HEK293 (cell line): ENCODE measurements at regions not wholly inside any gene's neighbourhood (a gene's known extent, or its start where the extent isn't known, plus 50 kb on each side); places are given as distances from the start of the nearest gene placed in this dataset.

Source experiments
- CTCF ChIA-PET: fragments of 350-600 bp; formaldehyde crosslinking; extraction: SDS; loops from one replicate; lab custom pipeline; 2021; ENCODE audit warnings: antibody characterized with exemption; lab: Yijun Ruan, JAX
- POLR2A ChIA-PET: fragments of 300-600 bp; formaldehyde crosslinking; extraction: SDS; loops from one replicate; lab custom pipeline; 2020; ENCODE audit warnings: antibody characterized with exemption, inconsistent platforms; lab: Yijun Ruan, JAX
- H3K27ac ChIP-seq: fragments of 200-500 bp; sonication (Bioruptor generic); 2 replicates; pipeline ENCODE4 v1.5.1; 2014; ENCODE audit warnings: low read depth, low read length, control low read depth, inconsistent platforms; ENCODE audit errors: extremely low read depth
- H3K36me3 ChIP-seq, 2 experiments: fragments of 200-500 bp in 1 of 2; sonication (Bioruptor generic) in 1 of 2; 1 replicate in 1 of 2; 2 replicates in 1 of 2; pipeline ENCODE4 v1.5.1; 2014 to 2017; ENCODE audit warnings: inconsistent platforms in 2 of 2, low read length in 2 of 2; ENCODE audit not compliant: control insufficient read depth in 2 of 2, insufficient read depth in 1 of 2
- H3K4me1 ChIP-seq: fragments of 200-500 bp; sonication (Bioruptor generic); 2 replicates; pipeline ENCODE4 v1.5.1; 2014; ENCODE audit warnings: mild to moderate bottlenecking, low read length, inconsistent platforms; ENCODE audit not compliant: control insufficient read depth, insufficient read depth
- H3K4me3 ChIP-seq: 2 replicates; pipeline ENCODE4 v1.5.1; 2011; ENCODE audit warnings: low read depth, mild to moderate bottlenecking, control low read depth, low read length, moderate library complexity
- H3K9me3 ChIP-seq: fragments of 200-500 bp; sonication (Bioruptor generic); 2 replicates; pipeline ENCODE4 v1.5.1; 2014; ENCODE audit warnings: low read depth, low read length, inconsistent platforms; ENCODE audit not compliant: control insufficient read depth, insufficient read depth
- EGR2 ChIP-seq: fragments of 450-650 bp; formaldehyde crosslinking; IDR thresholded peaks from 2 replicates; pipeline ENCODE4 v1.5.1; 2016; ENCODE audit warnings: low read depth, missing biosample characterization, missing genetic modification characterization
- ZBTB48 ChIP-seq: fragments of 450-650 bp; formaldehyde crosslinking; IDR thresholded peaks from 2 replicates; pipeline ENCODE4 v1.5.1; 2016; ENCODE audit warnings: missing biosample characterization, missing genetic modification characterization
- ZEB2 ChIP-seq: fragments of 450-650 bp; formaldehyde crosslinking; IDR thresholded peaks from 2 replicates; pipeline ENCODE4 v1.5.1; 2016; ENCODE audit warnings: missing biosample characterization, missing genetic modification characterization
- ZFP69B ChIP-seq: fragments of 450-650 bp; formaldehyde crosslinking; IDR thresholded peaks from 2 replicates; pipeline ENCODE4 v1.5.1; 2016; ENCODE audit warnings: missing biosample characterization, missing genetic modification characterization
- ZNF133 ChIP-seq: fragments of 450-650 bp; formaldehyde crosslinking; IDR thresholded peaks from 2 replicates; pipeline ENCODE4 v1.5.1; 2016; ENCODE audit warnings: missing biosample characterization, missing genetic modification characterization
- ZNF169 ChIP-seq: fragments of 450-650 bp; formaldehyde crosslinking; IDR thresholded peaks from 2 replicates; pipeline ENCODE4 v1.5.1; 2016; ENCODE audit warnings: missing biosample characterization, missing genetic modification characterization
- ZNF202 ChIP-seq: fragments of 450-650 bp; formaldehyde crosslinking; IDR thresholded peaks from 2 replicates; pipeline ENCODE4 v1.5.1; 2016; ENCODE audit warnings: missing biosample characterization, missing genetic modification characterization, borderline replicate concordance
- ZNF214 ChIP-seq: fragments of 450-650 bp; formaldehyde crosslinking; IDR thresholded peaks from 2 replicates; pipeline ENCODE4 v1.5.1; 2017; ENCODE audit warnings: missing biosample characterization, mild to moderate bottlenecking, missing genetic modification characterization, borderline replicate concordance
- ZNF223 ChIP-seq: fragments of 450-650 bp; formaldehyde crosslinking; IDR thresholded peaks from 2 replicates; pipeline ENCODE4 v1.5.1; 2016; ENCODE audit warnings: missing biosample characterization, missing genetic modification characterization
- ZNF335 ChIP-seq: fragments of 450-650 bp; formaldehyde crosslinking; conservative IDR thresholded peaks from 2 replicates; pipeline ENCODE4 v1.5.1; 2016; ENCODE audit warnings: missing biosample characterization, missing genetic modification characterization
- ZNF473 ChIP-seq: fragments of 450-650 bp; formaldehyde crosslinking; IDR thresholded peaks from 2 replicates; pipeline ENCODE4 v1.5.1; 2017; ENCODE audit warnings: missing biosample characterization, missing genetic modification characterization
- ZNF555 ChIP-seq: fragments of 450-650 bp; formaldehyde crosslinking; conservative IDR thresholded peaks from 2 replicates; pipeline ENCODE4 v1.5.1; 2017; ENCODE audit warnings: missing biosample characterization, mild to moderate bottlenecking, missing genetic modification characterization, inconsistent platforms
- ZNF560 ChIP-seq: fragments of 450-650 bp; formaldehyde crosslinking; IDR thresholded peaks from 2 replicates; pipeline ENCODE4 v1.5.1; 2017; ENCODE audit warnings: missing biosample characterization, missing genetic modification characterization, borderline replicate concordance
- ZNF610 ChIP-seq: fragments of 450-650 bp; formaldehyde crosslinking; IDR thresholded peaks from 2 replicates; pipeline ENCODE4 v1.5.1; 2016; ENCODE audit warnings: missing biosample characterization, missing genetic modification characterization, borderline replicate concordance
- ZNF792 ChIP-seq: fragments of 450-650 bp; formaldehyde crosslinking; IDR thresholded peaks from 2 replicates; pipeline ENCODE4 v1.5.1; 2016; ENCODE audit warnings: missing biosample characterization, missing genetic modification characterization
- TF ChIP-seq, protein P1 (sequence below): fragments of 450-650 bp; formaldehyde crosslinking; IDR thresholded peaks from 2 replicates; pipeline ENCODE4 v1.5.0; 2017; ENCODE audit warnings: missing biosample characterization, missing genetic modification characterization, borderline replicate concordance
- TF ChIP-seq, protein P2 (sequence below): fragments of 450-650 bp; formaldehyde crosslinking; IDR thresholded peaks from 2 replicates; pipeline ENCODE4 v1.5.1; 2016; ENCODE audit warnings: missing biosample characterization, missing genetic modification characterization
- TF ChIP-seq, protein P3 (sequence below): fragments of 450-650 bp; formaldehyde crosslinking; IDR thresholded peaks from 2 replicates; pipeline ENCODE4 v1.5.1; 2016; ENCODE audit warnings: missing biosample characterization, missing genetic modification characterization
- TF ChIP-seq, protein P4 (sequence below): fragments of 450-650 bp; formaldehyde crosslinking; IDR thresholded peaks from 2 replicates; pipeline ENCODE4 v1.5.1; 2016; ENCODE audit warnings: missing biosample characterization, missing genetic modification characterization
- TF ChIP-seq, protein P5 (sequence below): fragments of 450-650 bp; formaldehyde crosslinking; IDR thresholded peaks from 2 replicates; pipeline ENCODE4 v1.5.1; 2017; ENCODE audit warnings: missing biosample characterization, mild to moderate bottlenecking, missing genetic modification characterization, moderate library complexity
- TF ChIP-seq, protein P6 (sequence below): fragments of 450-650 bp; formaldehyde crosslinking; IDR thresholded peaks from 2 replicates; pipeline ENCODE4 v1.5.1; 2016; ENCODE audit warnings: missing biosample characterization, missing genetic modification characterization
- TF ChIP-seq, protein P7 (sequence below): fragments of 450-650 bp; formaldehyde crosslinking; IDR thresholded peaks from 2 replicates; pipeline ENCODE4 v1.5.1; 2016; ENCODE audit warnings: missing biosample characterization, missing genetic modification characterization

DNA sequence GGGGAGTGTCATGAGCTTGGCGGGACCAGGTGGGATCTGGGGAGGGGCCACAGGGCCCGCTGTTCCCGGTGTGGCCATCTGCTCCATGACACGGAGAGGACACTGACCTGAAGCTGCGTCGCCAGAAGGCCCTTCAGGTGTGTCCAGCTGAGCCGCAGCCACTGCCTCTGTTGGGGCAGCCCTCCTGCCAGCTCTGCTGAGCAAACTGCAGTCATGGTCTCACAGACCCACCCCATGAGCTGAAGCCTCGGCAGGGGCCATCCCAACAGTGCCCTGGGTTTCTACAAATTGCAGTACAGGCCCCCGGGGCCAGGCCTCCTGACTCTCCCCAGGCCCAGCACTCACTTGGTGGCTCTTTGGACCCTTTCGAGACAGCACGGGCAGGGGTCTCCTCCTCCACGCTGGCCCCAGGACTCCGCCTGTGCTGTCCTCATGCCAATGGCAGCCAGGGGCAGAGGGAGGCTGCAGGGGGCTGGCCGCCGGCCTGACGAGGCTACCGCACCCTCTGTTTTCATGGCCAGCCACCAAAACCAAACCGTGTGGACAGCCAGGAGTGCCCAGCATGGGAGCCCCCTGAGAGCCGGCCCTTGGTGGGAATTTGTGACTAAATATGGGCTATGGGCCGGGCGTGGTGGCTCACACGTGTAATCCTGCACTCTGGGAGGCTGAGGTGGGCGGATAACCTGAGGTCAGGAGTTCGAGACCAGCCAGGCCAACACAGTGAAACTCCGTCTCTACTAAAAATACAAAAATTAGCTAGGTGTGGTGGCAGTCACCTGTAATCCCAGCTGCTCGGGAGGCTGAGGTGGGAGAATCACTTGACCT lies 175.2 kb upstream of the SALL3 start:
- no peak overlapping the region for H3K4me3 ChIP-seq
- no peaks in the 10 kb centered on the region for H3K9me3 ChIP-seq
- CTCF ChIA-PET = no interaction called here
- H3K27ac ChIP-seq = no peak overlapping the region
- H3K36me3 ChIP-seq = no peaks in the 10 kb centered on the region
- POLR2A ChIA-PET = no interaction called here
- no peaks in the 10 kb centered on the region for H3K4me1 ChIP-seq
- TF ChIP-seq ZFP69B (tag by site-specific recombination) = no peak
- no peak for TF ChIP-seq ZNF169
- no peak for TF ChIP-seq EGR2 (tag by site-specific recombination)
- TF ChIP-seq ZNF223 (tag by site-specific recombination) = no peak
- TF ChIP-seq, protein P1, sequence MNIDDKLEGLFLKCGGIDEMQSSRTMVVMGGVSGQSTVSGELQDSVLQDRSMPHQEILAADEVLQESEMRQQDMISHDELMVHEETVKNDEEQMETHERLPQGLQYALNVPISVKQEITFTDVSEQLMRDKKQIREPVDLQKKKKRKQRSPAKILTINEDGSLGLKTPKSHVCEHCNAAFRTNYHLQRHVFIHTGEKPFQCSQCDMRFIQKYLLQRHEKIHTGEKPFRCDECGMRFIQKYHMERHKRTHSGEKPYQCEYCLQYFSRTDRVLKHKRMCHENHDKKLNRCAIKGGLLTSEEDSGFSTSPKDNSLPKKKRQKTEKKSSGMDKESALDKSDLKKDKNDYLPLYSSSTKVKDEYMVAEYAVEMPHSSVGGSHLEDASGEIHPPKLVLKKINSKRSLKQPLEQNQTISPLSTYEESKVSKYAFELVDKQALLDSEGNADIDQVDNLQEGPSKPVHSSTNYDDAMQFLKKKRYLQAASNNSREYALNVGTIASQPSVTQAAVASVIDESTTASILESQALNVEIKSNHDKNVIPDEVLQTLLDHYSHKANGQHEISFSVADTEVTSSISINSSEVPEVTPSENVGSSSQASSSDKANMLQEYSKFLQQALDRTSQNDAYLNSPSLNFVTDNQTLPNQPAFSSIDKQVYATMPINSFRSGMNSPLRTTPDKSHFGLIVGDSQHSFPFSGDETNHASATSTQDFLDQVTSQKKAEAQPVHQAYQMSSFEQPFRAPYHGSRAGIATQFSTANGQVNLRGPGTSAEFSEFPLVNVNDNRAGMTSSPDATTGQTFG = no peak
- TF ChIP-seq ZBTB48 = no peak
- no peak for TF ChIP-seq ZEB2
- TF ChIP-seq ZNF335 (tag by site-specific recombination) = no peak
- TF ChIP-seq, protein P2, sequence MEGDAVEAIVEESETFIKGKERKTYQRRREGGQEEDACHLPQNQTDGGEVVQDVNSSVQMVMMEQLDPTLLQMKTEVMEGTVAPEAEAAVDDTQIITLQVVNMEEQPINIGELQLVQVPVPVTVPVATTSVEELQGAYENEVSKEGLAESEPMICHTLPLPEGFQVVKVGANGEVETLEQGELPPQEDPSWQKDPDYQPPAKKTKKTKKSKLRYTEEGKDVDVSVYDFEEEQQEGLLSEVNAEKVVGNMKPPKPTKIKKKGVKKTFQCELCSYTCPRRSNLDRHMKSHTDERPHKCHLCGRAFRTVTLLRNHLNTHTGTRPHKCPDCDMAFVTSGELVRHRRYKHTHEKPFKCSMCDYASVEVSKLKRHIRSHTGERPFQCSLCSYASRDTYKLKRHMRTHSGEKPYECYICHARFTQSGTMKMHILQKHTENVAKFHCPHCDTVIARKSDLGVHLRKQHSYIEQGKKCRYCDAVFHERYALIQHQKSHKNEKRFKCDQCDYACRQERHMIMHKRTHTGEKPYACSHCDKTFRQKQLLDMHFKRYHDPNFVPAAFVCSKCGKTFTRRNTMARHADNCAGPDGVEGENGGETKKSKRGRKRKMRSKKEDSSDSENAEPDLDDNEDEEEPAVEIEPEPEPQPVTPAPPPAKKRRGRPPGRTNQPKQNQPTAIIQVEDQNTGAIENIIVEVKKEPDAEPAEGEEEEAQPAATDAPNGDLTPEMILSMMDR (tag by site-specific recombination) = no peak
- TF ChIP-seq, protein P3, sequence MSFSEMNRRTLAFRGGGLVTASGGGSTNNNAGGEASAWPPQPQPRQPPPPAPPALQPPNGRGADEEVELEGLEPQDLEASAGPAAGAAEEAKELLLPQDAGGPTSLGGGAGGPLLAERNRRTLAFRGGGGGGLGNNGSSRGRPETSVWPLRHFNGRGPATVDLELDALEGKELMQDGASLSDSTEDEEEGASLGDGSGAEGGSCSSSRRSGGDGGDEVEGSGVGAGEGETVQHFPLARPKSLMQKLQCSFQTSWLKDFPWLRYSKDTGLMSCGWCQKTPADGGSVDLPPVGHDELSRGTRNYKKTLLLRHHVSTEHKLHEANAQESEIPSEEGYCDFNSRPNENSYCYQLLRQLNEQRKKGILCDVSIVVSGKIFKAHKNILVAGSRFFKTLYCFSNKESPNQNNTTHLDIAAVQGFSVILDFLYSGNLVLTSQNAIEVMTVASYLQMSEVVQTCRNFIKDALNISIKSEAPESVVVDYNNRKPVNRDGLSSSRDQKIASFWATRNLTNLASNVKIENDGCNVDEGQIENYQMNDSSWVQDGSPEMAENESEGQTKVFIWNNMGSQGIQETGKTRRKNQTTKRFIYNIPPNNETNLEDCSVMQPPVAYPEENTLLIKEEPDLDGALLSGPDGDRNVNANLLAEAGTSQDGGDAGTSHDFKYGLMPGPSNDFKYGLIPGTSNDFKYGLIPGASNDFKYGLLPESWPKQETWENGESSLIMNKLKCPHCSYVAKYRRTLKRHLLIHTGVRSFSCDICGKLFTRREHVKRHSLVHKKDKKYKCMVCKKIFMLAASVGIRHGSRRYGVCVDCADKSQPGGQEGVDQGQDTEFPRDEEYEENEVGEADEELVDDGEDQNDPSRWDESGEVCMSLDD (tag by site-specific recombination) = no peak
- TF ChIP-seq, protein P4, sequence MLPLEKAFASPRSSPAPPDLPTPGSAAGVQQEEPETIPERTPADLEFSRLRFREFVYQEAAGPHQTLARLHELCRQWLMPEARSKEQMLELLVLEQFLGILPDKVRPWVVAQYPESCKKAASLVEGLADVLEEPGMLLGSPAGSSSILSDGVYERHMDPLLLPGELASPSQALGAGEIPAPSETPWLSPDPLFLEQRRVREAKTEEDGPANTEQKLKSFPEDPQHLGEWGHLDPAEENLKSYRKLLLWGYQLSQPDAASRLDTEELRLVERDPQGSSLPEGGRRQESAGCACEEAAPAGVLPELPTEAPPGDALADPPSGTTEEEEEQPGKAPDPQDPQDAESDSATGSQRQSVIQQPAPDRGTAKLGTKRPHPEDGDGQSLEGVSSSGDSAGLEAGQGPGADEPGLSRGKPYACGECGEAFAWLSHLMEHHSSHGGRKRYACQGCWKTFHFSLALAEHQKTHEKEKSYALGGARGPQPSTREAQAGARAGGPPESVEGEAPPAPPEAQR = no peak
- TF ChIP-seq ZNF473 (tag by site-specific recombination) = no peak
- TF ChIP-seq ZNF610 = no peak
- TF ChIP-seq, protein P5, sequence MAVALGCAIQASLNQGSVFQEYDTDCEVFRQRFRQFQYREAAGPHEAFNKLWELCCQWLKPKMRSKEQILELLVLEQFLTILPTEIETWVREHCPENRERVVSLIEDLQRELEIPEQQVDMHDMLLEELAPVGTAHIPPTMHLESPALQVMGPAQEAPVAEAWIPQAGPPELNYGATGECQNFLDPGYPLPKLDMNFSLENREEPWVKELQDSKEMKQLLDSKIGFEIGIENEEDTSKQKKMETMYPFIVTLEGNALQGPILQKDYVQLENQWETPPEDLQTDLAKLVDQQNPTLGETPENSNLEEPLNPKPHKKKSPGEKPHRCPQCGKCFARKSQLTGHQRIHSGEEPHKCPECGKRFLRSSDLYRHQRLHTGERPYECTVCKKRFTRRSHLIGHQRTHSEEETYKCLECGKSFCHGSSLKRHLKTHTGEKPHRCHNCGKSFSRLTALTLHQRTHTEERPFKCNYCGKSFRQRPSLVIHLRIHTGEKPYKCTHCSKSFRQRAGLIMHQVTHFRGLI = no peak
- TF ChIP-seq, all 188 proteins: peak for 0

DNA sequence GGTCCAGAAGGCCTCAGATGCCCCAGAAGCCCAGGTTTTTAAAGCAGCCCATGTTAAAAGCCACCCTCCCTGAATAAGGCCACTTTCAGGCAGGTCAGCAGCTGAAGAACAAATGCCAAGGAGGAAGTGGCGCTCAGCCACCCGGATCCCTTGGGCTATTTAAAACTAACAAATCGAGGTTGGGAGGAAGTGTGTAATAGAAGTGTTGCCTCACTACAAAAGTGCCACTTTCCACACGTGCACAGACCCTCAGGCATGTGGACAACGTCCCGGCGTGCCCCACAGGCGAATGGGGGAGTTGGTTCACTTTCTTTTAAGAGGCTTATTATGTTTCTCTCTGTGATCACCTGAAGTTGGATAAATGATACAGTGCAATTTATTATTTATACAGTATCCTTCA lies 173.8 kb upstream of the SALL3 start:
- ChIA-PET POLR2A (no interaction called here), CTCF (no interaction called here)
- Histone ChIP-seq H3K4me1 (no peaks in the 10 kb centered on the region), H3K9me3 (no peaks in the 10 kb centered on the region), H3K36me3 (no peaks in the 10 kb centered on the region), H3K4me3 (no peak overlapping the region), H3K27ac (no peak overlapping the region)
- TF ChIP-seq ZNF792 (tag by site-specific recombination) = no peak
- TF ChIP-seq ZNF214 (tag by site-specific recombination) = no peak
- TF ChIP-seq, protein P6, sequence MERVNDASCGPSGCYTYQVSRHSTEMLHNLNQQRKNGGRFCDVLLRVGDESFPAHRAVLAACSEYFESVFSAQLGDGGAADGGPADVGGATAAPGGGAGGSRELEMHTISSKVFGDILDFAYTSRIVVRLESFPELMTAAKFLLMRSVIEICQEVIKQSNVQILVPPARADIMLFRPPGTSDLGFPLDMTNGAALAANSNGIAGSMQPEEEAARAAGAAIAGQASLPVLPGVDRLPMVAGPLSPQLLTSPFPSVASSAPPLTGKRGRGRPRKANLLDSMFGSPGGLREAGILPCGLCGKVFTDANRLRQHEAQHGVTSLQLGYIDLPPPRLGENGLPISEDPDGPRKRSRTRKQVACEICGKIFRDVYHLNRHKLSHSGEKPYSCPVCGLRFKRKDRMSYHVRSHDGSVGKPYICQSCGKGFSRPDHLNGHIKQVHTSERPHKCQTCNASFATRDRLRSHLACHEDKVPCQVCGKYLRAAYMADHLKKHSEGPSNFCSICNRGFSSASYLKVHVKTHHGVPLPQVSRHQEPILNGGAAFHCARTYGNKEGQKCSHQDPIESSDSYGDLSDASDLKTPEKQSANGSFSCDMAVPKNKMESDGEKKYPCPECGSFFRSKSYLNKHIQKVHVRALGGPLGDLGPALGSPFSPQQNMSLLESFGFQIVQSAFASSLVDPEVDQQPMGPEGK (tag by site-specific recombination) = no peak
- no peak for TF ChIP-seq ZNF560 (tag by site-specific recombination)
- TF ChIP-seq ZNF133 (tag by site-specific recombination) = no peak
- no peak for TF ChIP-seq ZNF202 (tag by site-specific recombination)
- TF ChIP-seq, protein P7, sequence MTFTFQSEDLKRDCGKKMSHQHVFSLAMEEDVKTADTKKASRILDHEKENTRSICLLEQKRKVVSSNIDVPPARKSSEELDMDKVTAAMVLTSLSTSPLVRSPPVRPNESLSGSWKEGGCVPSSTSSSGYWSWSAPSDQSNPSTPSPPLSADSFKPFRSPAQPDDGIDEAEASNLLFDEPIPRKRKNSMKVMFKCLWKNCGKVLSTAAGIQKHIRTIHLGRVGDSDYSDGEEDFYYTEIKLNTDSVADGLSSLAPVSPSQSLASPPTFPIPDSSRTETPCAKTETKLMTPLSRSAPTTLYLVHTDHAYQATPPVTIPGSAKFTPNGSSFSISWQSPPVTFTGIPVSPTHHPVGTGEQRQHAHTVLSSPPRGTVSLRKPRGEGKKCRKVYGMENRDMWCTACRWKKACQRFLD = no peak
- TF ChIP-seq ZNF555 (tag by site-specific recombination) = no peak
